NT2/D1 (cell line): ENCODE measurements at regions not wholly inside any gene's neighbourhood (a gene's known extent, or its start where the extent isn't known, plus 50 kb on each side); places are given as distances from the start of the nearest gene placed in this dataset.

Source experiments
- YY1 ChIP-seq: IDR thresholded peaks from 2 replicates; pipeline ENCODE4 v1.6.1; 2011; ENCODE audit not compliant: insufficient read length, insufficient read depth
- ZNF274 ChIP-seq: IDR thresholded peaks from 2 replicates; pipeline ENCODE4 v1.6.1; 2011; ENCODE audit warnings: mild to moderate bottlenecking, low read depth, low read length

GRCh38 chr10:130983749-130984148 is 327.8 kb downstream of the TCERG1L start:
- TF ChIP-seq YY1 (no peak), ZNF274 (no peak)
